ENCODE measurements at regions not wholly inside any gene's neighbourhood (a gene's known extent, or its start where the extent isn't known, plus 50 kb on each side); places are given as distances from the start of the nearest gene placed in this dataset.

GRCh38 chr4:176565049-176565448, 227.7 kb downstream of the VEGFC start:
- Mint-ChIP-seq H3K4me3 (no peak overlapping the region), H3K27ac (no peak overlapping the region)
- no peak for ATAC-seq

GRCh38 chr4:176566769-176567168, 226.0 kb downstream of the VEGFC start:
- Mint-ChIP-seq H3K4me3 (no peak overlapping the region), H3K9me3 (no peaks in the 10 kb centered on the region), H3K4me1 (no peaks in the 10 kb centered on the region), H3K36me3 (no peaks in the 10 kb centered on the region), H3K27ac (no peak overlapping the region), H3K27me3 (no peaks in the 10 kb centered on the region)
- no peak for ATAC-seq

More at GRCh38 chr4:176565049-176565448, 227.7 kb downstream of the VEGFC start:
- Mint-ChIP-seq H3K36me3 (no peaks in the 10 kb centered on the region), H3K4me1 (no peaks in the 10 kb centered on the region), H3K27me3 (no peaks in the 10 kb centered on the region), H3K9me3 (no peaks in the 10 kb centered on the region)

- H3K9me3 Mint-ChIP-seq: no peaks in the 10 kb centered on the region
- no peaks in the 10 kb centered on the region for H3K4me1 Mint-ChIP-seq
- no peak overlapping the region for H3K4me3 Mint-ChIP-seq
- H3K36me3 Mint-ChIP-seq: no peaks in the 10 kb centered on the region
- H3K27me3 Mint-ChIP-seq: no peaks in the 10 kb centered on the region
- ATAC-seq: no peak
- no peak overlapping the region for H3K27ac Mint-ChIP-seq
These were observed 224.5 kb downstream of the VEGFC start for GRCh38 chr4:176568238-176568637.

GRCh38 chr4:176569301-176569700, 223.4 kb downstream of the VEGFC start:
- ATAC-seq: no peak
- Mint-ChIP-seq H3K27ac (no peak overlapping the region), H3K9me3 (no peaks in the 10 kb centered on the region), H3K4me3 (no peak overlapping the region), H3K4me1 (no peaks in the 10 kb centered on the region), H3K36me3 (no peaks in the 10 kb centered on the region), H3K27me3 (no peaks in the 10 kb centered on the region)

GRCh38 chr4:176571206-176571605, 221.5 kb downstream of the VEGFC start:
- ATAC-seq: no peak
- H3K4me1 Mint-ChIP-seq: no peaks in the 10 kb centered on the region
- no peak overlapping the region for H3K27ac Mint-ChIP-seq
- H3K36me3 Mint-ChIP-seq: no peaks in the 10 kb centered on the region
- peaks cover 3% of the 10 kb centered on the region for H3K9me3 Mint-ChIP-seq
- H3K27me3 Mint-ChIP-seq: no peaks in the 10 kb centered on the region
- no peak overlapping the region for H3K4me3 Mint-ChIP-seq

- Mint-ChIP-seq H3K36me3 (no peaks in the 10 kb centered on the region), H3K27me3 (no peaks in the 10 kb centered on the region), H3K4me1 (no peaks in the 10 kb centered on the region), H3K27ac (no peak overlapping the region), H3K4me3 (no peak overlapping the region), H3K9me3 (peaks cover 3% of the 10 kb centered on the region)
- no peak for ATAC-seq
These were observed 217.5 kb downstream of the VEGFC start for GRCh38 chr4:176575141-176575730.

GRCh38 chr4:176579226-176579625, 213.5 kb downstream of the VEGFC start:
- Mint-ChIP-seq H3K27ac (no peak overlapping the region), H3K27me3 (no peaks in the 10 kb centered on the region), H3K4me1 (no peaks in the 10 kb centered on the region), H3K36me3 (no peaks in the 10 kb centered on the region), H3K4me3 (no peak overlapping the region), H3K9me3 (peaks cover 9% of the 10 kb centered on the region)
- no peak for ATAC-seq

GRCh38 chr4:176583278-176583677, 209.4 kb downstream of the VEGFC start:
- no peak for ATAC-seq
- Mint-ChIP-seq H3K27me3 (no peaks in the 10 kb centered on the region), H3K4me3 (no peak overlapping the region), H3K27ac (no peak overlapping the region), H3K9me3 (peaks cover 6% of the 10 kb centered on the region), H3K4me1 (no peaks in the 10 kb centered on the region), H3K36me3 (no peaks in the 10 kb centered on the region)

- Mint-ChIP-seq H3K27me3 (no peaks in the 10 kb centered on the region), H3K36me3 (no peaks in the 10 kb centered on the region), H3K27ac (no peak overlapping the region), H3K4me3 (no peak overlapping the region), H3K4me1 (no peaks in the 10 kb centered on the region), H3K9me3 (peaks cover 10% of the 10 kb centered on the region)
- no peak for ATAC-seq
These were observed 208.6 kb downstream of the VEGFC start for GRCh38 chr4:176584031-176584606.

GRCh38 chr4:176587920-176588319, 204.8 kb downstream of the VEGFC start:
- H3K36me3 Mint-ChIP-seq: no peaks in the 10 kb centered on the region
- H3K4me3 Mint-ChIP-seq: no peak overlapping the region
- peaks cover 17% of the 10 kb centered on the region for H3K9me3 Mint-ChIP-seq
- no peaks in the 10 kb centered on the region for H3K4me1 Mint-ChIP-seq
- no peaks in the 10 kb centered on the region for H3K27me3 Mint-ChIP-seq
- H3K27ac Mint-ChIP-seq: no peak overlapping the region
- no peak for ATAC-seq

GRCh38 chr4:176588436-176588835, 204.3 kb downstream of the VEGFC start:
- ATAC-seq: no peak
- no peak overlapping the region for H3K4me3 Mint-ChIP-seq
- H3K27ac Mint-ChIP-seq: no peak overlapping the region
- no peaks in the 10 kb centered on the region for H3K27me3 Mint-ChIP-seq
- H3K9me3 Mint-ChIP-seq: peaks cover 15% of the 10 kb centered on the region
- no peaks in the 10 kb centered on the region for H3K4me1 Mint-ChIP-seq
- H3K36me3 Mint-ChIP-seq: no peaks in the 10 kb centered on the region

- peaks cover 10% of the 10 kb centered on the region for H3K9me3 Mint-ChIP-seq
- no peaks in the 10 kb centered on the region for H3K4me1 Mint-ChIP-seq
- no peaks in the 10 kb centered on the region for H3K27me3 Mint-ChIP-seq
- no peaks in the 10 kb centered on the region for H3K36me3 Mint-ChIP-seq
- ATAC-seq: no peak
- no peak overlapping the region for H3K27ac Mint-ChIP-seq
- H3K4me3 Mint-ChIP-seq: no peak overlapping the region
These were observed 199.6 kb downstream of the VEGFC start for GRCh38 chr4:176592976-176593670.

- H3K36me3 Mint-ChIP-seq: no peaks in the 10 kb centered on the region
- peaks cover 9% of the 10 kb centered on the region for H3K9me3 Mint-ChIP-seq
- no peaks in the 10 kb centered on the region for H3K4me1 Mint-ChIP-seq
- no peak overlapping the region for H3K27ac Mint-ChIP-seq
- ATAC-seq: no peak
- H3K4me3 Mint-ChIP-seq: no peak overlapping the region
- no peaks in the 10 kb centered on the region for H3K27me3 Mint-ChIP-seq
These were observed 198.8 kb downstream of the VEGFC start for GRCh38 chr4:176593943-176594342.

GRCh38 chr4:176595257-176595656, 197.5 kb downstream of the VEGFC start:
- no peaks in the 10 kb centered on the region for H3K4me1 Mint-ChIP-seq
- no peak overlapping the region for H3K4me3 Mint-ChIP-seq
- H3K36me3 Mint-ChIP-seq: no peaks in the 10 kb centered on the region
- peaks cover 4% of the 10 kb centered on the region for H3K9me3 Mint-ChIP-seq
- no peak overlapping the region for H3K27ac Mint-ChIP-seq
- no peaks in the 10 kb centered on the region for H3K27me3 Mint-ChIP-seq
- ATAC-seq: no peak

GRCh38 chr4:176601124-176601523, 191.6 kb downstream of the VEGFC start:
- peaks cover 2% of the 10 kb centered on the region for H3K9me3 Mint-ChIP-seq
- no peaks in the 10 kb centered on the region for H3K27me3 Mint-ChIP-seq
- H3K4me3 Mint-ChIP-seq: no peak overlapping the region
- no peak for ATAC-seq
- no peak overlapping the region for H3K27ac Mint-ChIP-seq
- no peaks in the 10 kb centered on the region for H3K36me3 Mint-ChIP-seq
- H3K4me1 Mint-ChIP-seq: no peaks in the 10 kb centered on the region

GRCh38 chr4:176607807-176608206, 184.9 kb downstream of the VEGFC start:
- no peak for ATAC-seq
- Mint-ChIP-seq H3K4me3 (no peak overlapping the region), H3K4me1 (no peaks in the 10 kb centered on the region), H3K27me3 (no peaks in the 10 kb centered on the region), H3K9me3 (peaks cover 2% of the 10 kb centered on the region), H3K36me3 (no peaks in the 10 kb centered on the region), H3K27ac (no peak overlapping the region)
